Neural progenitor cell (in vitro differentiated cells): ENCODE measurements at regions not wholly inside any gene's neighbourhood (a gene's known extent, or its start where the extent isn't known, plus 50 kb on each side); places are given as distances from the start of the nearest gene placed in this dataset.

Source experiments
- DNase-seq: peaks from one replicate; pipeline ENCODE4 v3.0.0-alpha.2; 2016; ENCODE audit warnings: low spot score
- H2AFZ ChIP-seq: fragments of 200-600 bp; sonication (generic); replicated peaks from 2 replicates; pipeline ENCODE4 v1.6.1; 2016; ENCODE audit warnings: antibody characterized with exemption
- H3F3A ChIP-seq: fragments of 200-600 bp; sonication (generic); 2 replicates; pipeline ENCODE4 v1.6.1; 2016; ENCODE audit warnings: antibody characterized with exemption, low read depth
- H3K27ac ChIP-seq: fragments of 200-600 bp; sonication (generic); 2 replicates; pipeline ENCODE4 v1.5.1; 2016; ENCODE audit warnings: mild to moderate bottlenecking
- H3K27me3 ChIP-seq: fragments of 200-600 bp; sonication (generic); 2 replicates; pipeline ENCODE4 v1.6.1; 2016; ENCODE audit warnings: mild to moderate bottlenecking, moderate library complexity
- H3K36me3 ChIP-seq: fragments of 200-600 bp; sonication (generic); 2 replicates; pipeline ENCODE4 v1.5.1; 2016
- H3K4me1 ChIP-seq: fragments of 200-600 bp; sonication (generic); 2 replicates; pipeline ENCODE4 v1.6.1; 2016; ENCODE audit warnings: mixed run types
- H3K4me2 ChIP-seq: fragments of 200-600 bp; sonication (generic); 2 replicates; pipeline ENCODE4 v1.6.1; 2016
- H3K4me3 ChIP-seq: fragments of 200-600 bp; sonication (generic); 2 replicates; pipeline ENCODE4 v1.5.1; 2016
- H3K79me2 ChIP-seq: fragments of 200-600 bp; sonication (generic); 2 replicates; pipeline ENCODE4 v1.6.1; 2016; ENCODE audit warnings: low read depth
- H3K9ac ChIP-seq: fragments of 200-600 bp; sonication (generic); 2 replicates; pipeline ENCODE4 v1.6.1; 2016
- H3K9me3 ChIP-seq: fragments of 200-600 bp; sonication (generic); 2 replicates; pipeline ENCODE4 v1.5.1; 2016; ENCODE audit warnings: low read depth
- H4K20me1 ChIP-seq: fragments of 200-600 bp; sonication (generic); 2 replicates; pipeline ENCODE4 v1.6.1; 2016; ENCODE audit warnings: low read depth
- H3K27ac Mint-ChIP-seq: 3 replicates; pipeline ENCODE4 v1.8.0; 2021; ENCODE audit warnings: mixed read lengths
- H3K27me3 Mint-ChIP-seq: 2 replicates; pipeline ENCODE4 v1.8.0; 2022; ENCODE audit warnings: low read depth, mild to moderate bottlenecking, inconsistent platforms, moderate library complexity, mixed read lengths; ENCODE audit not compliant: insufficient read depth
- H3K36me3 Mint-ChIP-seq: 3 replicates; pipeline ENCODE4 v1.8.0; 2021; ENCODE audit warnings: mixed read lengths
- H3K4me1 Mint-ChIP-seq: 3 replicates; pipeline ENCODE4 v1.8.0; 2021; ENCODE audit warnings: mixed read lengths
- H3K4me3 Mint-ChIP-seq: 3 replicates; pipeline ENCODE4 v1.8.0; 2021; ENCODE audit warnings: mild to moderate bottlenecking, moderate library complexity, mixed read lengths
- H3K9me3 Mint-ChIP-seq: 3 replicates; pipeline ENCODE4 v1.8.0; 2020; ENCODE audit warnings: mixed read lengths
- CTCF ChIP-seq: fragments of 200-600 bp; sonication (generic); IDR thresholded peaks from 2 replicates; pipeline ENCODE4 v1.5.1; 2017; ENCODE audit warnings: antibody characterized with exemption, mild to moderate bottlenecking
- EZH2 ChIP-seq: fragments of 200-600 bp; sonication (generic); IDR thresholded peaks from 2 replicates; pipeline ENCODE4 v1.6.1; 2017; ENCODE audit warnings: antibody characterized with exemption, mild to moderate bottlenecking, moderate library complexity
- EZH2phosphoT487 ChIP-seq: fragments of 200-600 bp; sonication (generic); IDR thresholded peaks from 2 replicates; pipeline ENCODE4 v1.6.1; 2017; ENCODE audit warnings: antibody characterized with exemption

- Histone ChIP-seq H3K9ac (no peak overlapping the region), H2AFZ (no peak overlapping the region), H3K4me3 (no peak overlapping the region), H3K36me3 (no peaks in the 10 kb centered on the region), H3K27ac (no peak overlapping the region), H3F3A (no peaks in the 10 kb centered on the region), H3K79me2 (no peaks in the 10 kb centered on the region), H3K9me3 (no peaks in the 10 kb centered on the region), H3K4me1 (no peaks in the 10 kb centered on the region), H3K27me3 (peaks cover 98% of the 10 kb centered on the region), H3K4me2 (no peak overlapping the region), H4K20me1 (no peaks in the 10 kb centered on the region)
- H3K27me3 Mint-ChIP-seq, result peaks cover 11% of the 10 kb centered on the region
- TF ChIP-seq CTCF (no peak), EZH2 (no peak), EZH2phosphoT487 (no peak)
- H3K9me3 Mint-ChIP-seq, result no peaks in the 10 kb centered on the region
- no peak overlapping the region for H3K27ac Mint-ChIP-seq
- H3K4me1 Mint-ChIP-seq, result no peaks in the 10 kb centered on the region
- no peak for DNase-seq
- H3K4me3 Mint-ChIP-seq, result no peak overlapping the region
- H3K36me3 Mint-ChIP-seq, result no peaks in the 10 kb centered on the region
Measured at GRCh38 chr18:22355598-22355997, 62.1 kb downstream of the CTAGE1 start.

- no peaks in the 10 kb centered on the region for H3F3A ChIP-seq
- H3K4me2 ChIP-seq, result no peak overlapping the region
- no peaks in the 10 kb centered on the region for H3K9me3 Mint-ChIP-seq
- H3K79me2 ChIP-seq, result no peaks in the 10 kb centered on the region
- H3K4me1 Mint-ChIP-seq, result no peaks in the 10 kb centered on the region
- H3K4me3 ChIP-seq, result no peak overlapping the region
- H3K36me3 ChIP-seq, result no peaks in the 10 kb centered on the region
- no peak for DNase-seq
- H3K36me3 Mint-ChIP-seq, result no peaks in the 10 kb centered on the region
- no peak overlapping the region for H3K27ac ChIP-seq
- H4K20me1 ChIP-seq, result no peaks in the 10 kb centered on the region
- no peaks in the 10 kb centered on the region for H3K4me1 ChIP-seq
- no peaks in the 10 kb centered on the region for H3K9me3 ChIP-seq
- no peak overlapping the region for H2AFZ ChIP-seq
- no peak overlapping the region for H3K27ac Mint-ChIP-seq
- H3K4me3 Mint-ChIP-seq, result no peak overlapping the region
- peaks cover 98% of the 10 kb centered on the region for H3K27me3 ChIP-seq
- peaks cover 14% of the 10 kb centered on the region for H3K27me3 Mint-ChIP-seq
- no peak for TF ChIP-seq CTCF
- TF ChIP-seq EZH2phosphoT487, result no peak
- TF ChIP-seq EZH2, result no peak
- no peak overlapping the region for H3K9ac ChIP-seq
Measured at GRCh38 chr18:22355069-22355468, 62.6 kb downstream of the CTAGE1 start.

GRCh38 chr18:22349966-22350365, 67.7 kb downstream of the CTAGE1 start:
- H3K27ac ChIP-seq, result no peak overlapping the region
- H3K36me3 ChIP-seq, result no peaks in the 10 kb centered on the region
- Mint-ChIP-seq H3K36me3 (no peaks in the 10 kb centered on the region), H3K4me1 (peaks cover 45% of the 10 kb centered on the region), H3K9me3 (no peaks in the 10 kb centered on the region), H3K27me3 (peaks cover 54% of the 10 kb centered on the region), H3K27ac (no peak overlapping the region), H3K4me3 (no peak overlapping the region)
- no peak overlapping the region for H3K4me3 ChIP-seq
- no peak overlapping the region for H3K4me2 ChIP-seq
- H2AFZ ChIP-seq, result no peak overlapping the region
- H3K9me3 ChIP-seq, result no peaks in the 10 kb centered on the region
- peaks cover 32% of the 10 kb centered on the region for H4K20me1 ChIP-seq
- no peak for DNase-seq
- no peak for TF ChIP-seq EZH2phosphoT487
- no peak for TF ChIP-seq CTCF
- TF ChIP-seq EZH2, result no peak
- peaks cover 100% of the 10 kb centered on the region for H3K27me3 ChIP-seq
- H3K4me1 ChIP-seq, result no peaks in the 10 kb centered on the region
- H3K9ac ChIP-seq, result no peak overlapping the region
- H3F3A ChIP-seq, result peaks cover 12% of the 10 kb centered on the region
- H3K79me2 ChIP-seq, result no peaks in the 10 kb centered on the region
